Cardiac fibroblast (primary cell): ENCODE measurements at regions not wholly inside any gene's neighbourhood (a gene's known extent, or its start where the extent isn't known, plus 50 kb on each side); places are given as distances from the start of the nearest gene placed in this dataset.

Experiments
- DNase-seq, 2 donors: peaks; one replicate each; pipeline versions ENCODE4 v3.0.0 to v3.0.0-alpha.2; 2010; ENCODE audit warnings: low read depth in 2 of 2
- H3K4me3 ChIP-seq, 2 donors: replicated peaks in 1 of 2; 1 replicate in 1 of 2; 2 replicates in 1 of 2; pipeline ENCODE4 v1.5.1; 2011; ENCODE audit warnings: low read depth in 2 of 2, low read length in 2 of 2, mild to moderate bottlenecking in 2 of 2, moderate library complexity in 1 of 2
- CTCF ChIP-seq: IDR thresholded peaks from one replicate; pipeline ENCODE4 v1.5.1; 2011; ENCODE audit warnings: low read depth, mild to moderate bottlenecking, low read length, inconsistent platforms

- no peak overlapping the region for H3K4me3 ChIP-seq
- no peak for TF ChIP-seq CTCF
Measured at GRCh38 chr1:58317086-58317485, 229.4 kb downstream of the OMA1 start.

DNA sequence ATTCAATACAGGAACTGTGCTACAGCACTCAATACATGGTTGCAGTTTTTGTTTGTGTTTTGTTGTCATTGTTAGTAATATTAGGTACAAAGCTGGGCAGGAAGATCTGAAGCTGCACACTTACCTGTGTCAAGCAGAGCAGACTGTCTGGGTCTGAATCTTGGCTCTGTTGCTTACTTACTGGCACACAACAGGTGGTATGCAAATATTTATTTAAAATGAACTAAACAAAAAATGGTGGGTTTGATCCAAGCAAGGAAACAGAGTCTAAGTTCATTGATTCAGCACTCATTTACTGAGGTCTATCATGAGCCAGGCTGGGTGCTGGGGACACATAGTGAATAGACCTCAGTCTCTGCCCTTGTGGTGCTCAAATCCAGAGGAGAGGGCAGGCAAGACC is 230.4 kb downstream of the OMA1 start:
- no peak for TF ChIP-seq CTCF
- no peak for DNase-seq
- H3K4me3 ChIP-seq = no peak overlapping the region

More at GRCh38 chr1:58317086-58317485, 229.4 kb downstream of the OMA1 start:
- DNase-seq = no peak

- no peak for TF ChIP-seq CTCF
- DNase-seq = no peak
- H3K4me3 ChIP-seq = no peak overlapping the region
Measured at GRCh38 chr1:58312971-58313563, 233.5 kb downstream of the OMA1 start.

DNA sequence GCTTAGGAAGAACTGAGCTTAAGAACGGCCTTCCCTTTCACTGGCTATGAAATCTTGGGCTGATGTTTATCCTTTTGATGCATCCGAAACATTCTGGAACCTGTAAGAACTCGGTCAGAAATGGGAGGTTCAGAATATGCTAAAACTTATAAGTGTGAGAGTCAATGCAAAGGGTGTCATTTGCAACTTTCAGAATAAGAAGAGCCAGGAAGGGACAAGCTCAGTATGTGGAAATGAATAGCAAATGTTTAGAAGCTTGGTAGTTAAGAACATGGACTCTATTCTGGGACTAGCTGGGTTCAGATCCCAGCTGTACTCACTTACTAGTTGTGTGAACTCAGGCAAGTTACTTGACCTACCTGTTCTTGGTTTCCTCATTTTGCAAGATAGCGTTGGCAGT is 234.1 kb downstream of the OMA1 start:
- no peak for TF ChIP-seq CTCF
- no peak overlapping the region for H3K4me3 ChIP-seq
- DNase-seq = no peak

- no peak for TF ChIP-seq CTCF
- no peak for DNase-seq
- no peak overlapping the region for H3K4me3 ChIP-seq
Measured at GRCh38 chr1:58310881-58311280, 235.6 kb downstream of the OMA1 start.

GRCh38 chr1:58310469-58310868 is 236.1 kb downstream of the OMA1 start:
- DNase-seq = no peak
- TF ChIP-seq CTCF = no peak

DNA sequence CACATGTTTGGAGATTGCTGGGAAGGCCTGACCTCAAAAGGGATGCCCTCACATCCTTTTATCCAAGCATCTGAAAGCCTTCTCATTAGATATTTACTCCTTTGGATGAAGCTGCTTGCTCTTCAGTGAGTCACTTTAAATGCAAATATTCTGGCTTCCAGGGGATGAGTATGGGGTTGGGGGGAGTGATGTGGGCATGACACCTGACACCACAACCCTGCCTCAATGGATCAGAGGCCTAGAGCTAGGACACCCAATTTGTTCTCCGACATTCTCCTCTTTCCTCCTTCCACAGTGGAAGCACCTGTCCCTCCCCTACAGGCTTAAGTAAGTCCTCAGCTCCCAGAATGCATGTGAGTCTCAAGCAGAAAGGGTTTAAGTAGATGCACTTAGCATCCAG is 238.3 kb downstream of the OMA1 start:
- no peak overlapping the region for H3K4me3 ChIP-seq
- no peak for DNase-seq
- TF ChIP-seq CTCF = no peak

More at GRCh38 chr1:58310469-58310868, 236.1 kb downstream of the OMA1 start:
- H3K4me3 ChIP-seq = no peak overlapping the region
